ENCODE measurements at regions not wholly inside any gene's neighbourhood (a gene's known extent, or its start where the extent isn't known, plus 50 kb on each side); places are given as distances from the start of the nearest gene placed in this dataset.

DNA sequence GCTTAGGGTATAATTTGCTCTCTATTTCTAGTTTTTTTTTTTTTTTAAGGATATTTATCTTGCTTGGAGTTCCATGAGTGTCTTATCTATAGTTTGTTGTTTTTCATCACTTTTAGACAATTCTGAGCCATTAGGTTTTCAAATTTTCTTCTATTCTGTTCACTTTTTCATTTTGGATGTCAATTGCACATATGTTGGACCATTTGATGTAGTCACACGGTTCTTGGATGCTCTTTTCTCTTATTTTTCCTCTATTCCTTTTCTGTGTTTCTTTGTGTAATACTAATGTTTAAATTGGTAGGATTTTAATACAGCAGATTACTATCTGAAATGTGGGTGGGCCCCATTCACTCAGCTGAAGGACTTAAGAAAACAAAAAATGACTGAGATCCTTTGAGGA lies 292.6 kb downstream of the CALCRL start:
- peaks cover 0 to 35% (median 21%) of the 10 kb centered on the region in 12 donors for H3K9me3 ChIP-seq
- ATAC-seq = no peak

DNA sequence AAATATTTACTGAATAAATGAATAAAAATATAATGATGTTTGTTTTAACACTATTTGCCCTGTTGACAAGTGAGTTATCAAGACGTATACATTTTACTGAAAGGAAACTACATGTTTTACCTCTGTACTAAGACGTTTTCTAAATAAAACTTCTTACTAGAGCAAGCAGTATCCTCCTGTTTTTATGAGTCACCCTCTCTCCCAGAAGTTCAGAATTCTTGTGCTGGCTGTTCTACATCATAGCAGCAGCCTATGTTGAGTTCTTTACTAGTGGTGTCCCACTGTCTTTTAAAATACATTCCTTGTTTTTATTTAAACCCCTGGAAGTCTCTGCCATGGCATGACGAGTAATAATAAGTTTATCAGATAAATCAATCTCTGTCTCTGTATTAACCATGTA lies 297.4 kb downstream of the CALCRL start:
- Histone ChIP-seq H3K9me3 (peaks cover 0 to 37% (median 20%) of the 10 kb centered on the region in 12 donors), H3K27me3 (no peaks in the 10 kb centered on the region), H3K4me3 (no peak overlapping the region), H3K27ac (no peak overlapping the region), H3K4me1 (no peaks in the 10 kb centered on the region), H3K36me3 (no peaks in the 10 kb centered on the region)
- intact Hi-C loops (cut with DNase I) = no loop called here
- ATAC-seq = no peak
- DNase-seq = no peak
- no peak for TF ChIP-seq POLR2A (IDR thresholded peaks at IDR 0.05)
- TF ChIP-seq, protein P1, sequence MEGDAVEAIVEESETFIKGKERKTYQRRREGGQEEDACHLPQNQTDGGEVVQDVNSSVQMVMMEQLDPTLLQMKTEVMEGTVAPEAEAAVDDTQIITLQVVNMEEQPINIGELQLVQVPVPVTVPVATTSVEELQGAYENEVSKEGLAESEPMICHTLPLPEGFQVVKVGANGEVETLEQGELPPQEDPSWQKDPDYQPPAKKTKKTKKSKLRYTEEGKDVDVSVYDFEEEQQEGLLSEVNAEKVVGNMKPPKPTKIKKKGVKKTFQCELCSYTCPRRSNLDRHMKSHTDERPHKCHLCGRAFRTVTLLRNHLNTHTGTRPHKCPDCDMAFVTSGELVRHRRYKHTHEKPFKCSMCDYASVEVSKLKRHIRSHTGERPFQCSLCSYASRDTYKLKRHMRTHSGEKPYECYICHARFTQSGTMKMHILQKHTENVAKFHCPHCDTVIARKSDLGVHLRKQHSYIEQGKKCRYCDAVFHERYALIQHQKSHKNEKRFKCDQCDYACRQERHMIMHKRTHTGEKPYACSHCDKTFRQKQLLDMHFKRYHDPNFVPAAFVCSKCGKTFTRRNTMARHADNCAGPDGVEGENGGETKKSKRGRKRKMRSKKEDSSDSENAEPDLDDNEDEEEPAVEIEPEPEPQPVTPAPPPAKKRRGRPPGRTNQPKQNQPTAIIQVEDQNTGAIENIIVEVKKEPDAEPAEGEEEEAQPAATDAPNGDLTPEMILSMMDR (IDR thresholded peaks at IDR 0.05) = no peak
- WGBS, 4 donors = 59 to 66% (median 60%) methylated on average over 3 of the region's 3 CpGs

More for the DNA sequence above, 292.6 kb downstream of the CALCRL start:
- intact Hi-C loops (cut with DNase I) = no loop called here
- 81 to 87% (median 85%) methylated on average over 1 of the region's 1 CpG for WGBS, 4 donors
- H3K4me3 ChIP-seq = no peak overlapping the region
- H3K36me3 ChIP-seq = no peaks in the 10 kb centered on the region
- no peaks in the 10 kb centered on the region for H3K27me3 ChIP-seq
- TF ChIP-seq, protein P1 (IDR thresholded peaks at IDR 0.05) = no peak
- no peak for TF ChIP-seq POLR2A (IDR thresholded peaks at IDR 0.05)
- H3K27ac ChIP-seq = no peak overlapping the region
- H3K4me1 ChIP-seq = peaks cover 0 to 3% (median 0%) of the 10 kb centered on the region in 12 donors
- no peak for DNase-seq

- Histone ChIP-seq H3K4me1 (no peaks in the 10 kb centered on the region), H3K36me3 (no peaks in the 10 kb centered on the region), H3K27me3 (no peaks in the 10 kb centered on the region), H3K4me3 (no peak overlapping the region), H3K9me3 (peaks cover 0 to 36% (median 16%) of the 10 kb centered on the region in 12 donors), H3K27ac (no peak overlapping the region)
- ATAC-seq (no peak), DNase-seq (no peak)
- TF ChIP-seq, protein P1 (IDR thresholded peaks at IDR 0.05) = no peak
- TF ChIP-seq POLR2A (IDR thresholded peaks at IDR 0.05) = no peak
- intact Hi-C loops (cut with DNase I) = no loop called here
- 48 to 99% (median 65%) methylated on average over 2 of the region's 2 CpGs for whole genome bisulfite sequencing, 4 donors
These were observed 299.2 kb upstream of the ZSWIM2 start for GRCh38 chr2:187148059-187148714.

DNA sequence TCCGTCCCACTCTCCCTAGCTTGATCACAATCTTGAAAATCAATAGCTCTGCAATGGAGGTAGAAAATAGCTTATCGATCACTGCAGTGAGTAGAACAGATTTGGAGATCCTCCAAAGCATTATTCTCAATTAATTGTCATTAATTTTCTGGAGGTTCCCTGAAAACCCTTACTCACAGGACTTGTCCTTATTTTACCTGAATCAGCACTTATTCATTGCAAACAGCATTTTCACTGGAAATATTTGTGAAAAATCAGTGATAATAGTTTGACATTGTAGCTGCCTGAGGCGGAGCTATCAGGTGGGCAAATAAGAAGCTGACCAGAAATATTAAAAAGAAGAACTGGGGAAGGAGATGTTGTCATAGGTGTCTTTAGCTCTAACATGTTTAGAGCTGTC lies 294.6 kb upstream of the ZSWIM2 start:
- Histone ChIP-seq H3K27me3 (no peaks in the 10 kb centered on the region), H3K4me1 (no peaks in the 10 kb centered on the region), H3K4me3 (no peak overlapping the region), H3K36me3 (no peaks in the 10 kb centered on the region), H3K27ac (no peak overlapping the region), H3K9me3 (peaks cover 0 to 44% (median 17%) of the 10 kb centered on the region in 12 donors)
- WGBS, 4 donors = 87 to 90% (median 89%) methylated on average over 3 of the region's 3 CpGs
- intact Hi-C loops (cut with DNase I) = no loop called here
- TF ChIP-seq, protein P1 (IDR thresholded peaks at IDR 0.05) = no peak
- no peak for TF ChIP-seq POLR2A (IDR thresholded peaks at IDR 0.05)
- DNase-seq (no peak), ATAC-seq (no peak)

Measured in heart left ventricle (tissue), 16 donors.